K562 (cell line): ENCODE measurements at regions not wholly inside any gene's neighbourhood (a gene's known extent, or its start where the extent isn't known, plus 50 kb on each side); places are given as distances from the start of the nearest gene placed in this dataset.

Source experiments
- ATAC-seq: fragments of 200-7000 bp; cut with Tn5 transposase; 3 replicates; pipeline ENCODE4 v1.9.1; 2020; ENCODE audit warnings: moderate library complexity
- BruUV-seq: library from RNA; stranded (reverse); fragments of 400-500 nt; replicated peaks from 2 replicates; lab custom pipeline; 2021; lab: Mats Ljungman, UMichigan
- CTCF ChIA-PET: fragments of 300-600 bp; formaldehyde crosslinking; extraction: SDS; loops from one replicate; lab custom pipeline; 2021; ENCODE audit warnings: low intra/inter-chr PET ratio; lab: Yijun Ruan, JAX
- POLR2A ChIA-PET: fragments of 300-600, 350-650 bp; sonication (Branson Sonifier 250); formaldehyde crosslinking; extraction: SDS; loops from one replicate; lab custom pipeline; 2021; ENCODE audit warnings: antibody characterized with exemption, inconsistent platforms; lab: Yijun Ruan, JAX
- DNase-seq, 4 experiments: peaks; one replicate each; pipeline versions ENCODE4 v3.0.0 to v3.0.0-alpha.2; 2011 to 2018; ENCODE audit warnings: low spot score in 3 of 4, mixed read lengths in 3 of 4; ENCODE audit errors: extremely low read depth in 1 of 4
- FAIRE-seq: peaks from 2 replicates; lab custom pipeline; 2011; peaks lifted over from hg19 to GRCh38; lab: Jason Lieb, UNC
- H2AFZ ChIP-seq: 2 replicates; pipeline ENCODE4 v1.6.0; 2011; ENCODE audit warnings: low read depth, low read length, control low read depth, inconsistent platforms
- H3K27ac ChIP-seq: fragments of 200-600 bp; 3 replicates; pipeline ENCODE4 v1.8.0; 2011; ENCODE audit warnings: low read depth, mild to moderate bottlenecking, control low read depth, inconsistent platforms, low read length, moderate library complexity, mixed read lengths; ENCODE audit errors: extremely low read depth
- H3K27me3 ChIP-seq, 2 experiments: fragments of 300-600 bp in 1 of 2; 2 replicates in 1 of 2; 3 replicates in 1 of 2; pipeline versions ENCODE4 v1.6.0 to v1.8.0; 2011; ENCODE audit warnings: inconsistent platforms in 2 of 2, low read length in 2 of 2, mild to moderate bottlenecking in 1 of 2, mixed read lengths in 1 of 2, moderate library complexity in 1 of 2; ENCODE audit not compliant: control insufficient read depth in 2 of 2, insufficient read depth in 2 of 2
- H3K36me3 ChIP-seq: fragments of 300-600 bp; 3 replicates; pipeline ENCODE4 v1.8.0; 2011; ENCODE audit warnings: mild to moderate bottlenecking, low read length, inconsistent platforms; ENCODE audit not compliant: control insufficient read depth, insufficient read depth
- H3K4me1 ChIP-seq, 2 experiments: fragments of 200-600 bp in 1 of 2; replicated peaks in 1 of 2; 2 replicates in 1 of 2; 3 replicates in 1 of 2; pipeline versions ENCODE4 v1.5.1 to v1.8.0; 2011; ENCODE audit warnings: inconsistent platforms in 2 of 2, low read length in 2 of 2, mild to moderate bottlenecking in 1 of 2, mixed read lengths in 1 of 2, moderate library complexity in 1 of 2; ENCODE audit not compliant: control insufficient read depth in 2 of 2, insufficient read depth in 2 of 2
- H3K4me2 ChIP-seq: 2 replicates; pipeline ENCODE4 v1.6.1; 2011; ENCODE audit warnings: low read length, control low read depth, inconsistent platforms, mixed read lengths; ENCODE audit not compliant: insufficient read depth
- H3K4me3 ChIP-seq: fragments of 200-600 bp; sonication (generic), shearing (Covaris generic); 2 replicates; pipeline ENCODE4 v1.5.1; 2016; ENCODE audit warnings: control low read depth, inconsistent platforms
- H3K79me2 ChIP-seq: fragments of 200-600 bp; 3 replicates; pipeline ENCODE4 v1.8.0; 2011; ENCODE audit warnings: low read length, inconsistent platforms; ENCODE audit not compliant: control insufficient read depth, insufficient read depth
- H3K9ac ChIP-seq, 2 experiments: 2 replicates each; pipeline versions ENCODE4 v1.6.0 to v1.6.1; 2011; ENCODE audit warnings: low read depth in 2 of 2, low read length in 2 of 2, control low read depth in 1 of 2, inconsistent platforms in 1 of 2, mild to moderate bottlenecking in 1 of 2, mixed read lengths in 1 of 2; ENCODE audit not compliant: insufficient read depth in 1 of 2
- H3K9me1 ChIP-seq: one replicate; pipeline ENCODE4 v1.6.0; 2011; ENCODE audit warnings: inconsistent platforms, mild to moderate bottlenecking, low read length, moderate library complexity; ENCODE audit not compliant: control insufficient read depth, insufficient read depth
- H3K9me3 ChIP-seq: replicated peaks from 2 replicates; pipeline ENCODE4 v1.5.1; 2011; ENCODE audit warnings: low read depth, low read length, inconsistent platforms; ENCODE audit not compliant: control insufficient read depth, insufficient read depth
- H4K20me1 ChIP-seq: replicated peaks from 2 replicates; pipeline ENCODE4 v1.6.1; 2011; ENCODE audit warnings: low read length, inconsistent platforms, mixed read lengths; ENCODE audit not compliant: control insufficient read depth, insufficient read depth
- ADNP ChIP-seq: fragments of 200-800 bp; sonication (Bioruptor generic); IDR thresholded peaks from 2 replicates; pipeline ENCODE4 v1.6.1; 2016; ENCODE audit warnings: missing genetic modification characterization, missing compliant biosample characterization
- ARNT ChIP-seq, 2 experiments: fragments of 450-650 bp; IDR thresholded peaks; 2 replicates each; pipeline ENCODE4 v1.6.1; 2016; ENCODE audit warnings: mild to moderate bottlenecking in 1 of 2
- FOXJ3 ChIP-seq: sonication (generic); formaldehyde crosslinking; IDR thresholded peaks from 2 replicates; pipeline ENCODE4 v1.4.0; 2020; ENCODE audit warnings: mild to moderate bottlenecking, missing genetic modification reagents
- FOXP1 ChIP-seq: sonication (generic); formaldehyde crosslinking; IDR thresholded peaks from 2 replicates; pipeline ENCODE4 v1.8.0; 2022; ENCODE audit warnings: mild to moderate bottlenecking, missing genetic modification reagents
- ILK ChIP-seq: fragments of 450-650 bp; IDR thresholded peaks from 2 replicates; pipeline ENCODE4 v1.6.1; 2016; ENCODE audit warnings: missing genetic modification characterization, low read depth, mild to moderate bottlenecking, missing compliant biosample characterization, moderate library complexity, borderline replicate concordance
- MCM2 ChIP-seq: fragments of 450-650 bp; IDR thresholded peaks from 2 replicates; pipeline ENCODE4 v1.6.1; 2017; ENCODE audit warnings: low read depth, mild to moderate bottlenecking
- STAG1 ChIP-seq: sonication (generic); formaldehyde crosslinking; IDR thresholded peaks from 2 replicates; pipeline ENCODE4 v1.5.0; 2020; ENCODE audit warnings: missing genetic modification reagents, borderline replicate concordance
- TBL1XR1 ChIP-seq, 2 experiments: IDR thresholded peaks; 2 replicates each; pipeline ENCODE4 v1.6.1; 2012; ENCODE audit warnings: improper control_type of control experiment in 2 of 2, low read length in 2 of 2, mild to moderate bottlenecking in 1 of 2
- ZBTB1 ChIP-seq: sonication (generic); formaldehyde crosslinking; IDR thresholded peaks from 2 replicates; pipeline ENCODE4 v1.8.1; 2023; ENCODE audit warnings: missing genetic modification reagents, low read depth, mild to moderate bottlenecking, borderline replicate concordance
- ZNF324 ChIP-seq: fragments of 250-450 bp; sonication (Bioruptor Pico); IDR thresholded peaks from 2 replicates; pipeline ENCODE4 v1.4.0; 2020; ENCODE audit warnings: mild to moderate bottlenecking
- ZNF408 ChIP-seq: fragments of 250-450 bp; sonication (Bioruptor Pico); IDR thresholded peaks from 2 replicates; pipeline ENCODE4 v1.4.0; 2020; ENCODE audit warnings: low read depth, mild to moderate bottlenecking, moderate library complexity
- ZNF57 ChIP-seq: fragments of 450-650 bp; formaldehyde crosslinking; IDR thresholded peaks from 2 replicates; pipeline ENCODE4 v1.4.0; 2020; ENCODE audit warnings: mild to moderate bottlenecking, moderate library complexity
- WGBS: fragments of 100-300 bp; shearing (Covaris generic); methylation state at CpG from one replicate; pipeline ENCODE4 v1.1.6; 2016; ENCODE audit warnings: low coverage, mixed read lengths; ENCODE audit not compliant: insufficient coverage; ENCODE audit errors: missing lambda C conversion rate; 5-methylcytosine and 5-hydroxymethylcytosine counted together
- in situ Hi-C: fragments of 300-500 bp; cut with MboI; formaldehyde crosslinking; loops from 4 replicates; pipeline ENCODE4 v1.15.0; 2018; ENCODE audit warnings: inconsistent platforms, mixed read lengths
- intact Hi-C: fragments of 100-400 bp; cut with micrococcal nuclease; formaldehyde crosslinking; loops from 2 replicates; pipeline ENCODE4 v1.14.2; 2022
- TF ChIP-seq, protein P1 (sequence below): sonication (generic); formaldehyde crosslinking; IDR thresholded peaks from 2 replicates; pipeline ENCODE4 v1.8.0; 2022; ENCODE audit warnings: mild to moderate bottlenecking, missing genetic modification reagents
- TF ChIP-seq, protein P2 (sequence below): sonication (generic); formaldehyde crosslinking; IDR thresholded peaks from 2 replicates; pipeline ENCODE4 v1.8.0; 2022; ENCODE audit warnings: mild to moderate bottlenecking, missing genetic modification reagents
- TF ChIP-seq, protein P3 (sequence below): sonication (generic); formaldehyde crosslinking; IDR thresholded peaks from 2 replicates; pipeline ENCODE4 v1.8.0; 2023; ENCODE audit warnings: missing genetic modification reagents, mild to moderate bottlenecking, borderline replicate concordance

DNA sequence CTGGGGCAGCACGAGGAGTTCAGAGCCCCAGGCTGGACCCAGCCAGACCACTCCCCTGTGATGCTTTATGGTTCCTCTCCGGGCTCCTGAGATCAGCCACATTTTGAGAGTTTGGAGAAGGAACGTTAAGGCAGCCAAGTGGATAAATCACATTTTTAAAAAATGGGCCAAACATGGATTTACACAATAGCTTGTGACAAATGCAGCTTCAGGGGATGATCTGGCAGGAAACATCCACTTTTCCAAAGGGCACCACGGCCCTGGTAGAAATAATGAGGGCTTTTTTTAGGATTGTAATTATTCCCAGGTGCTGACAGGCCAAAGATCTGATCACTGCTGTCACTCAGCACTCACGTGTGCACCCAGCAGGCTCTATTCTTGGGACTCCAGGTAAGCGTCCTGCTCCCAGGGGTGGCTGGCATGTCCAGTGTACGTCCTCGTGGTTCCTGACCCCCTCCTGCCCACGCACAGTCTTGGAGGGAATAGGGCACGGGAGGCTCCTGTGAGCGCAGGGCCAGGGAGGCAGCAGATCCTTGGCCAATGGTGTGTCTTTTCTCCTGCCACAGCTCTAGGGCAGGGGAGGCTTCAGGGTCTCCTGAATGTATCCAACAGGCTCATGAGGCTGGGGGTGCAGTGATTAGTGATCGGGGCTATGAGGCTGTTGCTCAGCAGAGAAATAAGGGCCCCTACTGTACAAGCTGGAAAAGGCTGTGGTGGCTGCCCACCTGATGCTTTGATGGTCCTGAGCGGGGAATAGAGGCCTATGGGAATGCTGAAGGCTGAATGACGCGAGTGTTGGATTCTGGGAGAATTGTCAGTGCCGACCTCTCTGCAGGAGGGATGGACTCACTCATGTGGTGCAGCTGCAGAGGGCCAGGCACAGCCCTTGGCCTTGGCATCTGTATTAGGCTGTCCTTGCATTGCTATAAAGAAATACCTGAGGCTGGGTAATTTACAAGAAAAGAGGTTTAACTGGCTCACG is 415.7 kb downstream of the PTPRU start:
- H2AFZ ChIP-seq, result no peak overlapping the region
- under 1% methylated on average over 17 of the region's 17 CpGs for WGBS
- H3K36me3 ChIP-seq, result no peaks in the 10 kb centered on the region
- CTCF ChIA-PET, result no interaction called here
- H3K9me1 ChIP-seq, result peaks cover 3% of the 10 kb centered on the region
- no peak for ATAC-seq
- FAIRE-seq, result no peak
- intact Hi-C loops, result no loop called here
- no TSS peak for BruUV-seq
- DNase-seq, result no peak
- H3K27me3 ChIP-seq, result no peaks in the 10 kb centered on the region; a peak in 1 of 5 replicates
- H3K4me3 ChIP-seq, result no peak overlapping the region
- no peaks in the 10 kb centered on the region for H3K79me2 ChIP-seq
- 0 out of 2 replicates have a peak, but pooled peaks cover 7% of the 10 kb centered on the region for H4K20me1 ChIP-seq
- H3K4me2 ChIP-seq, result no peak overlapping the region
- no peak overlapping the region for H3K9ac ChIP-seq
- H3K27ac ChIP-seq, result no peak overlapping the region
- H3K4me1 ChIP-seq, result no peaks in the 10 kb centered on the region; a peak in 3 of 5 replicates
- no peaks in the 10 kb centered on the region for H3K9me3 ChIP-seq
- in situ Hi-C loops, result no loop called here
- POLR2A ChIA-PET, result interaction anchor here (1.5 kb wide), 1 partner anchor 11 kb away, joined by 6 read pairs; no protein-coding TSS in a partner anchor
- TF ChIP-seq FOXP1 (CRISPR knock-in tag) (no peak), FOXJ3 (CRISPR knock-in tag) (no peak), ARNT (IDR thresholded peaks at IDR 0.05) (no peak), ADNP (no peak), STAG1 (CRISPR knock-in tag) (no peak), ZBTB1 (no peak), ZNF408 (no peak), ILK (tag) (no peak), TBL1XR1 (IDR thresholded peaks at IDR 0.05; ENCODE audit: low read length in 2 of 2) (no peak), MCM2 (no peak), ZNF324 (no peak), ZNF57 (CRISPR knock-in tag) (no peak)
- TF ChIP-seq, protein P1, sequence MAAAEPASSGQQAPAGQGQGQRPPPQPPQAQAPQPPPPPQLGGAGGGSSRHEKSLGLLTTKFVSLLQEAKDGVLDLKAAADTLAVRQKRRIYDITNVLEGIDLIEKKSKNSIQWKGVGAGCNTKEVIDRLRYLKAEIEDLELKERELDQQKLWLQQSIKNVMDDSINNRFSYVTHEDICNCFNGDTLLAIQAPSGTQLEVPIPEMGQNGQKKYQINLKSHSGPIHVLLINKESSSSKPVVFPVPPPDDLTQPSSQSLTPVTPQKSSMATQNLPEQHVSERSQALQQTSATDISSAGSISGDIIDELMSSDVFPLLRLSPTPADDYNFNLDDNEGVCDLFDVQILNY (CRISPR knock-in tag), result no peak
- TF ChIP-seq, protein P2, sequence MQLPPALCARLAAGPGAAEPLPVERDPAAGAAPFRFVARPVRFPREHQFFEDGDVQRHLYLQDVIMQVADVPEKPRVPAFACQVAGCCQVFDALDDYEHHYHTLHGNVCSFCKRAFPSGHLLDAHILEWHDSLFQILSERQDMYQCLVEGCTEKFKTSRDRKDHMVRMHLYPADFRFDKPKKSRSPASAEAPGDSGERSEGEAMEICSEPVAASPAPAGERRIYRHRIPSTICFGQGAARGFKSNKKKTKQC (CRISPR knock-in tag), result no peak
- TF ChIP-seq, protein P3, sequence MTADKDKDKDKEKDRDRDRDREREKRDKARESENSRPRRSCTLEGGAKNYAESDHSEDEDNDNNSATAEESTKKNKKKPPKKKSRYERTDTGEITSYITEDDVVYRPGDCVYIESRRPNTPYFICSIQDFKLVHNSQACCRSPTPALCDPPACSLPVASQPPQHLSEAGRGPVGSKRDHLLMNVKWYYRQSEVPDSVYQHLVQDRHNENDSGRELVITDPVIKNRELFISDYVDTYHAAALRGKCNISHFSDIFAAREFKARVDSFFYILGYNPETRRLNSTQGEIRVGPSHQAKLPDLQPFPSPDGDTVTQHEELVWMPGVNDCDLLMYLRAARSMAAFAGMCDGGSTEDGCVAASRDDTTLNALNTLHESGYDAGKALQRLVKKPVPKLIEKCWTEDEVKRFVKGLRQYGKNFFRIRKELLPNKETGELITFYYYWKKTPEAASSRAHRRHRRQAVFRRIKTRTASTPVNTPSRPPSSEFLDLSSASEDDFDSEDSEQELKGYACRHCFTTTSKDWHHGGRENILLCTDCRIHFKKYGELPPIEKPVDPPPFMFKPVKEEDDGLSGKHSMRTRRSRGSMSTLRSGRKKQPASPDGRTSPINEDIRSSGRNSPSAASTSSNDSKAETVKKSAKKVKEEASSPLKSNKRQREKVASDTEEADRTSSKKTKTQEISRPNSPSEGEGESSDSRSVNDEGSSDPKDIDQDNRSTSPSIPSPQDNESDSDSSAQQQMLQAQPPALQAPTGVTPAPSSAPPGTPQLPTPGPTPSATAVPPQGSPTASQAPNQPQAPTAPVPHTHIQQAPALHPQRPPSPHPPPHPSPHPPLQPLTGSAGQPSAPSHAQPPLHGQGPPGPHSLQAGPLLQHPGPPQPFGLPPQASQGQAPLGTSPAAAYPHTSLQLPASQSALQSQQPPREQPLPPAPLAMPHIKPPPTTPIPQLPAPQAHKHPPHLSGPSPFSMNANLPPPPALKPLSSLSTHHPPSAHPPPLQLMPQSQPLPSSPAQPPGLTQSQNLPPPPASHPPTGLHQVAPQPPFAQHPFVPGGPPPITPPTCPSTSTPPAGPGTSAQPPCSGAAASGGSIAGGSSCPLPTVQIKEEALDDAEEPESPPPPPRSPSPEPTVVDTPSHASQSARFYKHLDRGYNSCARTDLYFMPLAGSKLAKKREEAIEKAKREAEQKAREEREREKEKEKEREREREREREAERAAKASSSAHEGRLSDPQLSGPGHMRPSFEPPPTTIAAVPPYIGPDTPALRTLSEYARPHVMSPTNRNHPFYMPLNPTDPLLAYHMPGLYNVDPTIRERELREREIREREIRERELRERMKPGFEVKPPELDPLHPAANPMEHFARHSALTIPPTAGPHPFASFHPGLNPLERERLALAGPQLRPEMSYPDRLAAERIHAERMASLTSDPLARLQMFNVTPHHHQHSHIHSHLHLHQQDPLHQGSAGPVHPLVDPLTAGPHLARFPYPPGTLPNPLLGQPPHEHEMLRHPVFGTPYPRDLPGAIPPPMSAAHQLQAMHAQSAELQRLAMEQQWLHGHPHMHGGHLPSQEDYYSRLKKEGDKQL, result no peak
